Gastroesophageal sphincter (tissue), 3 donors: ENCODE measurements at regions not wholly inside any gene's neighbourhood (a gene's known extent, or its start where the extent isn't known, plus 50 kb on each side); places are given as distances from the start of the nearest gene placed in this dataset.

Source experiments
- CTCF ChIP-seq, 4 experiments: fragments of 200-600 bp in 2 of 4; fragments of 450-650 bp in 2 of 4; sonication (generic) in 1 of 4; IDR thresholded peaks; one replicate each; pipeline ENCODE4 v1.5.1; 2017 to 2019; ENCODE audit warnings: antibody characterized with exemption in 4 of 4, mild to moderate bottlenecking in 2 of 4, moderate library complexity in 2 of 4
- EP300 ChIP-seq: sonication (generic); formaldehyde crosslinking; IDR thresholded peaks from one replicate; pipeline ENCODE4 v1.6.1; 2017; ENCODE audit warnings: antibody characterized with exemption, mild to moderate bottlenecking
- POLR2A ChIP-seq, 2 donors: fragments of 450-650 bp; IDR thresholded peaks; one replicate each; pipeline ENCODE4 v1.6.1; 2017; ENCODE audit warnings: antibody characterized with exemption in 2 of 2, mild to moderate bottlenecking in 2 of 2, moderate library complexity in 1 of 2

DNA sequence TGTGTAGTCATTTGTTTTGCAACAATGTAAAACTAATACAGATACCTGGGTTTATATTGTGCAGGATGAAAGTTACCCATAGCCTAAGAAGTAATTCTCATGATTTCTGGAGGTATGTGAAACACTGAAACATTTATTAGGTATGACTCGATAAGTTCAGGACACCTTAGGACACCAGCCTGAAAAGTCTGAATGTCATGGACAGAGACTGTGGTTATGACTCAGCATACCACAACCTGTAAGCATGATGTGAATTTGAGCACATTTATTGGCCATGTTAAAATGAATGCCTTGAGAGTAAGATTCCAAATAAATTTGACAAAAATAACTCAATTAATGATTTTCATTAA, 1471.7 kb upstream of the B3GALT2 start:
- TF ChIP-seq CTCF (IDR thresholded peaks at IDR 0.05) (no peak), EP300 (no peak), POLR2A (IDR thresholded peaks at IDR 0.05) (no peak)
